Coronary artery (tissue), 2 donors: ENCODE measurements at regions not wholly inside any gene's neighbourhood (a gene's known extent, or its start where the extent isn't known, plus 50 kb on each side); places are given as distances from the start of the nearest gene placed in this dataset.

ENCODE experiments used
- DNase-seq: peaks from one replicate; pipeline ENCODE4 v3.0.0-alpha.2; 2017; ENCODE audit warnings: low spot score
- H3K27ac ChIP-seq, 2 donors: fragments of 200-600 bp; sonication (generic); one replicate each; pipeline ENCODE4 v1.5.1; 2016 to 2019
- H3K4me3 ChIP-seq: fragments of 200-600 bp; sonication (generic); 2 replicates; pipeline ENCODE4 v1.5.1; 2016; ENCODE audit warnings: mild to moderate bottlenecking, moderate library complexity
- TF ChIP-seq, protein P1 (sequence below): fragments of 200-600 bp; sonication (generic); IDR thresholded peaks from one replicate; pipeline ENCODE4 v1.5.1; 2019; ENCODE audit warnings: antibody characterized with exemption

GRCh38 chr20:11380283-11380682, 537.4 kb upstream of the BTBD3 start:
- Histone ChIP-seq H3K27ac (no peak overlapping the region), H3K4me3 (no peak overlapping the region)
- TF ChIP-seq, protein P1, sequence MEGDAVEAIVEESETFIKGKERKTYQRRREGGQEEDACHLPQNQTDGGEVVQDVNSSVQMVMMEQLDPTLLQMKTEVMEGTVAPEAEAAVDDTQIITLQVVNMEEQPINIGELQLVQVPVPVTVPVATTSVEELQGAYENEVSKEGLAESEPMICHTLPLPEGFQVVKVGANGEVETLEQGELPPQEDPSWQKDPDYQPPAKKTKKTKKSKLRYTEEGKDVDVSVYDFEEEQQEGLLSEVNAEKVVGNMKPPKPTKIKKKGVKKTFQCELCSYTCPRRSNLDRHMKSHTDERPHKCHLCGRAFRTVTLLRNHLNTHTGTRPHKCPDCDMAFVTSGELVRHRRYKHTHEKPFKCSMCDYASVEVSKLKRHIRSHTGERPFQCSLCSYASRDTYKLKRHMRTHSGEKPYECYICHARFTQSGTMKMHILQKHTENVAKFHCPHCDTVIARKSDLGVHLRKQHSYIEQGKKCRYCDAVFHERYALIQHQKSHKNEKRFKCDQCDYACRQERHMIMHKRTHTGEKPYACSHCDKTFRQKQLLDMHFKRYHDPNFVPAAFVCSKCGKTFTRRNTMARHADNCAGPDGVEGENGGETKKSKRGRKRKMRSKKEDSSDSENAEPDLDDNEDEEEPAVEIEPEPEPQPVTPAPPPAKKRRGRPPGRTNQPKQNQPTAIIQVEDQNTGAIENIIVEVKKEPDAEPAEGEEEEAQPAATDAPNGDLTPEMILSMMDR = no peak
- DNase-seq = no peak

DNA sequence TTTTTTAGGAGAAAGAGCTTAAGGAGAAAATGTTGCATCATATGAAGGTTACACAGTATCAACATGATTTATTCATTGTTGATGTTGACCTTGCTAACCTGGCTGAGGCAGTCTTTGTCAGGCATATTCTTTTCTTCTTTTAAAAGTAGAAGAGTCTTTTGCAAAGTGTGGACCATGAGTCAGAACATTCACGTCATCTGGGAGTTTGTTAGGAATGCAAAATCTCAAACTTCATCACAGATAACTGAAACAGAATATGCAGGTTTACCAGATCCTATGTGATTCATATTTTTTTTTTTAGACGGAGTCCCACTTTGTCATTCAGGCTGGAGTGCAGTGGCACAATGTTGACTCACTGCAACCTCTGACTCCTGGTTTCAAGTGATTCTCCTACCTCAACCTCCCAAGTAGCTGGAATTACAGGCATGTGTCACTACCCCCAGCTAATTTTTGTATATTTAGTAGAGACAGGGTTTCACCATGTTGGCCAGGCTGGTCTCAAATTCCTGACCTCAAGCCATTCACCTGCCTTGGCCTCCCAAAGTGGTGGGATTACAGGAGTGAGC, 530.4 kb upstream of the BTBD3 start:
- H3K4me3 ChIP-seq = no peak overlapping the region
- TF ChIP-seq, protein P1 = no peak

GRCh38 chr20:11389186-11389585, 528.5 kb upstream of the BTBD3 start:
- TF ChIP-seq, protein P1 = no peak
- H3K27ac ChIP-seq = no peak overlapping the region
- no peak for DNase-seq
- H3K4me3 ChIP-seq = no peak overlapping the region

More for the DNA sequence above, 530.4 kb upstream of the BTBD3 start:
- H3K27ac ChIP-seq = no peak overlapping the region
- DNase-seq = no peak

- no peak for DNase-seq
- TF ChIP-seq, protein P1 = no peak
- H3K27ac ChIP-seq = no peak overlapping the region
- H3K4me3 ChIP-seq = no peak overlapping the region
Observed at GRCh38 chr20:11391591-11391990, 526.1 kb upstream of the BTBD3 start.

DNA sequence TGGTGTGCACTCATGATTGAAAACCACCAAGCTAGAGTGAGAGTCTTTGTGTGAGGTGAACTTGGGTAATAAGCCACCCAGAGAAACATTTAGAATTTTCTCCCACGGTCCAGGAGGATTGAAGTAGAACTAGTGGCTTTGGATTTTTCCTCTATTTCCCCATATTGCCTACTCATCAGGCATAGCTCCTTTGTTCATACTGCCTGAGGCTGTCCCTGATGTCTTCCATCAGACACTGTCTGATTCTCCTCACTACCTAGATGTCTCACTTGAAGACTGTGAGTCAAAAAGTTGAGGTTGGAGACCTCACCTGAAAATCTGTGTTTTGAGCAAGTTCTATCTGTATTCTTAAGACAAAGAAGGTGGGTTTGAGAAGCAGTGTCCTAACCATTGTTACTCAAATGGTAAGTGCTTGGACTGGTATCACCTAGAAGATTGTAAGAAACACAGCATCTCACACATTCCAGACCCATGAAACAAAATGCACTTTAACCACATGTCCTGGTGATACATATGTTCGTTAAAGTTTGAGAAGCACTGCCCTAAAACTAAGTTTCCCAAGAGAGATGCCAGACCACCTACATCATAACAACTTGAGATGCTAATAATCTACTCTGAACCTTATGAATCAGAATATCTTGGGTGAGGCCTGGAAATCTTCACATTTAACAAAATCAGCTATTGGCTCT, 523.4 kb upstream of the BTBD3 start:
- Histone ChIP-seq H3K4me3 (no peak overlapping the region), H3K27ac (no peak overlapping the region)
- no peak for DNase-seq
- TF ChIP-seq, protein P1 = no peak

GRCh38 chr20:11395581-11395980, 522.1 kb upstream of the BTBD3 start:
- no peak overlapping the region for H3K4me3 ChIP-seq
- no peak overlapping the region for H3K27ac ChIP-seq
- TF ChIP-seq, protein P1 = no peak
- no peak for DNase-seq

DNA sequence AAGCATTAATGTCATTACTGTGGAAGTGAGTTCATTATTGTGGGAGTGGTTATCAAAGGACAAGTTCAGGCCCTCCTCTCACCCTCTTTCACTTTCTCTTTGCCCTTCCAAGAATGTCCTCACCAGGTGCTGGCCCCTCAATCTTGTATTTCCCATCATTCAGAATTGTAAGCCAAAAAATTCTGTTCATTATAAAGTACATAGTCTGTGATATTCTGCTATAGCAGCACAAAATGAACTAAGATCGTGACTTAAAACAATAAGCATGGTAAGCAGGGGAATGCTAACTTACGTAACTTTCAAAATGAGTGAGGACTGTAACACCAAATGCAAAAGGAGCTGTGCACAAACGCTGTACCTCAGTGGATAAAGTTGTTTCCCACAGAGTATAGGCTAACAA, 515.7 kb upstream of the BTBD3 start:
- DNase-seq = no peak
- Histone ChIP-seq H3K27ac (no peak overlapping the region), H3K4me3 (no peak overlapping the region)
- TF ChIP-seq, protein P1 = no peak
